ENCODE measurements at regions not wholly inside any gene's neighbourhood (a gene's known extent, or its start where the extent isn't known, plus 50 kb on each side); places are given as distances from the start of the nearest gene placed in this dataset.

DNA sequence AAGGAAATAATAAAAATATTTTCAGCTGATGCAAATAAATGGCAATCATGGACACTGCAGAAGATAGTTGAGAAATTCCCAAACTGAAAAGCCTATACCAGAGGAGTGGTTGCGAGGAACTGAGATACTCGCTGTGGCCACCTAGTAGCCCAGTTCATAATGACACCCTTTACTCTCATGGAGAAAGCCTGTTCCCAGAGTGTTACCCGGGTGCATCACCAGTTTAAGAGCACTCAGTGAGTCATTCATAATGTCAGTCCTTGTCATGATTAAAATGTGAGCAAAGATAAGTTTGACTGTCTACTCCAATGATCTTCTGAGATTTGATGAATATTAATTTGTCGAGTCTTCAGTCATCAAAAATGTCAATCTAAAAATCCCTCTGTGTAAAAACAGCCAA, 138.4 kb upstream of the LRRC3B start:
- TF ChIP-seq, protein P1, sequence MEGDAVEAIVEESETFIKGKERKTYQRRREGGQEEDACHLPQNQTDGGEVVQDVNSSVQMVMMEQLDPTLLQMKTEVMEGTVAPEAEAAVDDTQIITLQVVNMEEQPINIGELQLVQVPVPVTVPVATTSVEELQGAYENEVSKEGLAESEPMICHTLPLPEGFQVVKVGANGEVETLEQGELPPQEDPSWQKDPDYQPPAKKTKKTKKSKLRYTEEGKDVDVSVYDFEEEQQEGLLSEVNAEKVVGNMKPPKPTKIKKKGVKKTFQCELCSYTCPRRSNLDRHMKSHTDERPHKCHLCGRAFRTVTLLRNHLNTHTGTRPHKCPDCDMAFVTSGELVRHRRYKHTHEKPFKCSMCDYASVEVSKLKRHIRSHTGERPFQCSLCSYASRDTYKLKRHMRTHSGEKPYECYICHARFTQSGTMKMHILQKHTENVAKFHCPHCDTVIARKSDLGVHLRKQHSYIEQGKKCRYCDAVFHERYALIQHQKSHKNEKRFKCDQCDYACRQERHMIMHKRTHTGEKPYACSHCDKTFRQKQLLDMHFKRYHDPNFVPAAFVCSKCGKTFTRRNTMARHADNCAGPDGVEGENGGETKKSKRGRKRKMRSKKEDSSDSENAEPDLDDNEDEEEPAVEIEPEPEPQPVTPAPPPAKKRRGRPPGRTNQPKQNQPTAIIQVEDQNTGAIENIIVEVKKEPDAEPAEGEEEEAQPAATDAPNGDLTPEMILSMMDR (IDR thresholded peaks at IDR 0.05), result no peak
- no peak for TF ChIP-seq POLR2A (IDR thresholded peaks at IDR 0.05)
- no peak for TF ChIP-seq EP300 (IDR thresholded peaks at IDR 0.05)

All from stomach (tissue), 4 donors.